ENCODE measurements at regions not wholly inside any gene's neighbourhood (a gene's known extent, or its start where the extent isn't known, plus 50 kb on each side); places are given as distances from the start of the nearest gene placed in this dataset.

DNA sequence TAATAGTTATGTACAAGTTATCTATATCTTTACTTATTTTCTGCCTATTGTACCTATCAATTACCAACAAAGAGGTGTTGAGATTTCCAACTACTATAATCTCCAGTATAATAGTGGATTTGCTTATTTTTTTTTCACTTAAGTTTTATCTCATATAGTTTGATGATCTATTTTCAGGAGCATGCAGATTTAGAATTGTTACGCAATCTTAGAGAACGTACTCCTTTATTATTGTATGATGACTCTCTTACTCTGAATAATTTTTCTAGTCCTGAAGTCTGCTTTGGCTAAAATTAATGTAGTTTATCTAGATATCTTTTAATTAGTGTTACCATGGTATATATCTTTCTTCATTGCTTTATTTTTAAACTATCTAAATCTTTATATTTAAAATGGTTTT, 205.2 kb downstream of the SCG2 start:
- TF ChIP-seq, protein P1, sequence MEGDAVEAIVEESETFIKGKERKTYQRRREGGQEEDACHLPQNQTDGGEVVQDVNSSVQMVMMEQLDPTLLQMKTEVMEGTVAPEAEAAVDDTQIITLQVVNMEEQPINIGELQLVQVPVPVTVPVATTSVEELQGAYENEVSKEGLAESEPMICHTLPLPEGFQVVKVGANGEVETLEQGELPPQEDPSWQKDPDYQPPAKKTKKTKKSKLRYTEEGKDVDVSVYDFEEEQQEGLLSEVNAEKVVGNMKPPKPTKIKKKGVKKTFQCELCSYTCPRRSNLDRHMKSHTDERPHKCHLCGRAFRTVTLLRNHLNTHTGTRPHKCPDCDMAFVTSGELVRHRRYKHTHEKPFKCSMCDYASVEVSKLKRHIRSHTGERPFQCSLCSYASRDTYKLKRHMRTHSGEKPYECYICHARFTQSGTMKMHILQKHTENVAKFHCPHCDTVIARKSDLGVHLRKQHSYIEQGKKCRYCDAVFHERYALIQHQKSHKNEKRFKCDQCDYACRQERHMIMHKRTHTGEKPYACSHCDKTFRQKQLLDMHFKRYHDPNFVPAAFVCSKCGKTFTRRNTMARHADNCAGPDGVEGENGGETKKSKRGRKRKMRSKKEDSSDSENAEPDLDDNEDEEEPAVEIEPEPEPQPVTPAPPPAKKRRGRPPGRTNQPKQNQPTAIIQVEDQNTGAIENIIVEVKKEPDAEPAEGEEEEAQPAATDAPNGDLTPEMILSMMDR (IDR thresholded peaks at IDR 0.05) = no peak
- H3K27ac ChIP-seq = no peak overlapping the region
- DNase-seq (ENCODE audit: low spot score) = no peak
- H3K4me3 ChIP-seq = no peak overlapping the region

DNA sequence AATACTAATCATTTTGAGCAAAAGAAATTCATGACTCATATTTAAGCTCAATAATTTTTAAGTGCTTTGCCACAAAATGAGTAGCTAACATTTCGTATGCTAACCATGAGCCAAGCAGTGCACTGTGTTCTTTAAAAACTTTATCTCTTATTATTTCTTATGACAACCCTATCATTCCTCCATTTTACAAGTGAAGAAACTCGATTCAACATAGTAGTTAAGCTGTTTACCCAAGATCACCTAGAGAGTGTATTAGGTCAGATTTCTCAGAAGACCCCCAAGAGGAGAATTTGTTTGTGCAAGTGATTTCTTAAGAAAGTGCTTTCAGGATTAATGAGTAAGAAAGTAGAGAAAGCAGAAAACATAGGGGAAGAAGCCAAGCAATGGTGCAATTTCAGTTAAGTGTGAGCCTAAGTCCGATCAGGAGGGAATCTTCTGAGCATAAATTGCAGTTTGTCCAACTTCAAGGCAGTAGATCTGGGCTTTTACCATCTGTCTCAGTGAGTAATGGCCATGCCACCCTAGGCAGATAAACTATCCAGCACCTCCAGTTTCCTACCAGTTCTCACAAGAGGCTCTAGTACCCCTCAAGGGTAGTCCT, 202.7 kb downstream of the SCG2 start:
- TF ChIP-seq, protein P1 (IDR thresholded peaks at IDR 0.05) = no peak
- no peak overlapping the region for H3K4me3 ChIP-seq
- DNase-seq (ENCODE audit: low spot score) = no peak
- H3K27ac ChIP-seq = peak overlapping the region; percentile 27 to 65

DNA sequence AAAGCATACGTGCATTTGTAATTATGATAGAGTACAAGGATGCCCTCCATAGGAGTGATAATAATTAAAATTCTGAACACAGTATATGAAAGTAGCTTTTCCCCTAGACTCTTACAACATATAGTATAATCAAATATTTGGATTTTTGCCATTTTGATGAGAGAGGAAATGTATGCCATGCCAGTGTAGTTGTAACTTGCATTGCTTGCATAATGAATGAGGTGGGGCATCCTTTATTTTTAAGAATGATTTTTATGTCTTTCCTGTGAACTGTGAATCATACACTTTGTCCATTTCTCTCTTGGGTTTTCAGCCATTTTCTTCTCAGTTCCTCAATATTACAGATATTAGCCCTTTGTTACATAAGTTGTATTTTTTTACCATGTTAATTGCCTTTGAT, 197.5 kb downstream of the SCG2 start:
- TF ChIP-seq, protein P1 (IDR thresholded peaks at IDR 0.05) = no peak
- no peak overlapping the region for H3K4me3 ChIP-seq
- no peak for DNase-seq (ENCODE audit: low spot score)
- no peak overlapping the region for H3K27ac ChIP-seq

DNA sequence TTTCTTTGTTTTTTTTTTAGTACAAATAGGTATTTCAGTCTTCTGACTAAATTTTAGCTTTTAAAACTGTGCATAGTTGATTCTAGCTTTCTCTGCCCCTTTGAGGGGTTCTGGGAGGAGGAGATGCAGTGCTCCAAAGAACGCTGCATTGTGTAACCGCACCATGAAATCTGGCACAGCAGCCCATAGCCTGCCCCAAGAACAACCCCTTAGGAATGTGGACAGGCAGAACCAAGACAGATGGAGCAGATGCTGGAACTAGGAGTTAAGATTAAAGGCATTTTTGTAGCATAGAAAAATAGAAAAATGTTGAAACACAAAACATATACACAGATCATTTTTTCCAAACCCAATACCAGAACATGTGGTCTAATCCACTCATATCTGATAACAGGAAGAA, 187.5 kb downstream of the SCG2 start:
- DNase-seq (ENCODE audit: low spot score) = peak; percentile 80
- Histone ChIP-seq H3K27ac (peak overlapping the region; percentile 33 to 86), H3K4me3 (no peak overlapping the region)
- TF ChIP-seq, protein P1 (IDR thresholded peaks at IDR 0.05) = no peak

DNA sequence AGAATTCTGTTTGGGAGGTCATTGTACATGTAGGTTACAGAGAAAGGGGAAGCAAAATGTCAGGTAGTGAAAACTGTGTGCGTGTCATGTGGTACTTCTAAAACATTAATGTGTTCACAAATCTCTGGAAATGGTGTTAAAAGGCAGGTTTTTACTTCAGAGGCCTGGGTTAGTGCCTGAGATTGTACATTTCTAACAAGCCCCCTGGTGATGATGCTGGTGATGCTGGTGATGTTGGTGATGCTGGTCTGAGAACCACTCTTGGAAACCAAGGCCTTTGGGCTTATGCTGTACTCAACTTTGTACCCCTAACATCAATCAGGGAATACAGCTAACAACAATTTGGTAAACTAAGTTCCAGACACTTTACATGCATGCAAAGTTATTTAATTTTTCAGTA, 187.1 kb downstream of the SCG2 start:
- TF ChIP-seq, protein P1 (IDR thresholded peaks at IDR 0.05) = no peak
- no peak for DNase-seq (ENCODE audit: low spot score)
- Histone ChIP-seq H3K4me3 (no peak overlapping the region), H3K27ac (peak overlapping the region; percentile 9 to 86)

DNA sequence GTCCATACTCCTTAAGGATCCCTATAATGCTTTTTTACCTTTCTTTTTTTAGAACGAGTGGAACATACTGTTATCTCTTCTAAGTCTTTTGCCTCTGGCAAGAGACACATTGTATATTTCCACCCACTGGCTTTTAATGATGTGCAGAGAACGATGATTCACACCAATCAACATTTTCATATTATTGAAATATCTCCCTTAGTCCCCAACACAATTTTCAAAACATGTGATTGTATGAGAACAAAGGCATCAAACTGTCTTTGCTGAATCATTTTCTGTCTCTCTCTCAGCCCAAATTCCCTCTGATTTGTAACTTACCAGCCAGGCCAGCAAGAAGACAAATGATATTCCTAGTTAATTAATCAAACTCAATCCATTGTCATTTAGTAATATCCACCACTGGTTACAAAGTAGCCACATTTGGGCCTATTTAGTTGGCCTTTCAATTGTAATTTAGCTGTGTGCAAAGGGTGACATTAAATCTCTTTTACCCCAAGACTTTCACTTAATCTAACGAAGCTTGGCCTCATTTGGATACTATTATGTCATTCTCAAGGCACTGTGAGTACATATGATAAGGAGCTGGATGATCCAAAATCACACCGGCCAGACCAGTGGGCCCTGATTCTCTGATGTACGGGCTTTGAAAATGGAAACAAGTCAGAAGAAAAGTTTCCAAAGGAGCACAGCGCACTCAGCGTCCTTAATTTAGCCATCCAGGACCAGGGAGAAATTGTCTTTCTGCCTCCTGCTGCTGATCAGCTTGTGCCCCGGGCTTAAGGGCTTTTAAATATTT, 185.1 kb downstream of the SCG2 start:
- TF ChIP-seq, protein P1 (IDR thresholded peaks at IDR 0.05) = no peak
- no peak overlapping the region for H3K4me3 ChIP-seq
- DNase-seq (ENCODE audit: low spot score) = no peak
- H3K27ac ChIP-seq = peak overlapping the region; percentile 55 to 72

DNA sequence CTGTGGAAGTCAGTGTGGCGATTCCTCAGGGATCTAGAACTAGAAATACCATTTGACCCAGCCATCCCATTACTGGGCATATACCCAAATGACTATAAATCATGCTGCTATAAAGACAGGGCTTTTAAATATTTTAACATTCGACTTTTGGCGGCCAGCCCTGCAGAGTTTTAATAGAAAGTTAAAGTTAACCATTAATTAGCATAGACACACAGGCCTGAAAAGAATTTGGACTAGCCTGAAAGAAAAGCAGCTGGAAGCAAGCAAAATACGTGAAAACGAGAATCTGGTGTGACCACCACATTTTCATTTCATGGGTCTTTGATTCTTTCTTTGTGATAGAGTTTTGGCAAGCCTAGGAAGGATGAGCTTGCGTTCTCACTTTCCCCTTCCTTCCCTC, 184.0 kb downstream of the SCG2 start:
- DNase-seq (ENCODE audit: low spot score) = no peak
- H3K27ac ChIP-seq = no peak overlapping the region
- TF ChIP-seq, protein P1 (IDR thresholded peaks at IDR 0.05) = no peak

More for the DNA sequence above, 184.0 kb downstream of the SCG2 start:
- H3K4me3 ChIP-seq = no peak overlapping the region
